GM21723 (cell line): ENCODE measurements at regions not wholly inside any gene's neighbourhood (a gene's known extent, or its start where the extent isn't known, plus 50 kb on each side); places are given as distances from the start of the nearest gene placed in this dataset.
"Not testable (repeated sequence)": the region's sequence is repeated elsewhere in the genome, so short reads cannot be mapped to it uniquely, and the experiment has no call there.

Experiments used
- ATAC-seq: cut with Tn5 transposase; IDR thresholded peaks from one replicate; pipeline ENCODE4 v1.9.1; 2021; ENCODE audit warnings: mild to moderate bottlenecking, moderate library complexity; ENCODE audit not compliant: unreplicated experiment

GRCh38 chr5:18397371-18397770, 763.1 kb downstream of the TAF11L14 start:
- no peak for ATAC-seq

- no peak for ATAC-seq
Measured at GRCh38 chr5:18397891-18398290, 763.6 kb downstream of the TAF11L14 start.

- ATAC-seq: not testable (repeated sequence)
Measured at GRCh38 chr5:18399461-18400327, 765.4 kb downstream of the TAF11L14 start.

- no peak for ATAC-seq
Measured at GRCh38 chr5:18403141-18403540, 768.9 kb downstream of the TAF11L14 start.

GRCh38 chr5:18403941-18404438, 769.7 kb downstream of the TAF11L14 start:
- no peak for ATAC-seq

- no peak for ATAC-seq
Measured at GRCh38 chr5:18420711-18421110, 786.5 kb downstream of the TAF11L14 start.

GRCh38 chr5:18433336-18433735, 799.1 kb downstream of the TAF11L14 start:
- no peak for ATAC-seq

GRCh38 chr5:18438126-18438525, 803.9 kb downstream of the TAF11L14 start:
- ATAC-seq: no peak

- no peak for ATAC-seq
Measured at GRCh38 chr5:18455521-18455920, 821.3 kb downstream of the TAF11L14 start.

GRCh38 chr5:18457255-18457654, 823.0 kb downstream of the TAF11L14 start:
- no peak for ATAC-seq

- no peak for ATAC-seq
Measured at GRCh38 chr5:18461766-18462165, 827.5 kb downstream of the TAF11L14 start.

GRCh38 chr5:18465833-18466681, 831.8 kb downstream of the TAF11L14 start:
- ATAC-seq: peak; percentile 91

- ATAC-seq: no peak
Measured at GRCh38 chr5:18466731-18467130, 832.5 kb downstream of the TAF11L14 start.

- ATAC-seq: not testable (repeated sequence)
Measured at GRCh38 chr5:18471791-18472190, 837.5 kb downstream of the TAF11L14 start.

- ATAC-seq: no peak
Measured at GRCh38 chr5:18483451-18483850, 849.2 kb downstream of the TAF11L14 start.

GRCh38 chr5:18487928-18488480, 853.7 kb downstream of the TAF11L14 start:
- no peak for ATAC-seq

- ATAC-seq: no peak
Measured at GRCh38 chr5:18489703-18490102, 855.4 kb downstream of the TAF11L14 start.

- ATAC-seq: no peak
Measured at GRCh38 chr5:18491349-18491748, 857.1 kb downstream of the TAF11L14 start.

GRCh38 chr5:18495157-18495556, 860.9 kb downstream of the TAF11L14 start:
- ATAC-seq: no peak

GRCh38 chr5:18496041-18496440, 861.8 kb downstream of the TAF11L14 start:
- no peak for ATAC-seq

GRCh38 chr5:18497089-18497488, 862.8 kb downstream of the TAF11L14 start:
- no peak for ATAC-seq
